B cell (primary cell): ENCODE measurements at regions not wholly inside any gene's neighbourhood (a gene's known extent, or its start where the extent isn't known, plus 50 kb on each side); places are given as distances from the start of the nearest gene placed in this dataset.

Source experiments
- ATAC-seq: fragments of 200-7000 bp; cut with Tn5 transposase; one replicate; pipeline ENCODE4 v1.10.0; 2021; ENCODE audit warnings: low read depth, mild to moderate bottlenecking, moderate number of reproducible peaks, moderate library complexity
- CTCF ChIA-PET: fragments of 350-600 bp; sonication (Branson Sonifier 250); formaldehyde crosslinking; loops from one replicate; lab custom pipeline; 2021; ENCODE audit warnings: antibody characterized with exemption, inconsistent platforms; lab: Charles Lee
- POLR2A ChIA-PET: fragments of 350-600 bp; sonication (Branson Sonifier 250); formaldehyde crosslinking; loops from one replicate; lab custom pipeline; 2021; ENCODE audit warnings: antibody characterized with exemption; lab: Charles Lee
- DNase-seq: peaks from one replicate; pipeline ENCODE4 v3.0.0; 2013
- H2AFZ ChIP-seq: 2 replicates; pipeline ENCODE4 v1.6.1; 2012; ENCODE audit warnings: mild to moderate bottlenecking, low read depth, low read length; ENCODE audit not compliant: insufficient read depth, poor library complexity, severe bottlenecking
- H3K27ac ChIP-seq, 2 donors: 1 replicate in 1 of 2; 2 replicates in 1 of 2; pipeline ENCODE4 v1.5.1; 2012 to 2013; ENCODE audit warnings: low read length in 2 of 2, mild to moderate bottlenecking in 2 of 2, moderate library complexity in 1 of 2
- H3K27me3 ChIP-seq, 4 experiments: fragments of 200-600 bp in 1 of 4; sonication (generic) in 1 of 4; replicated peaks in 1 of 4; 1 replicate in 2 of 4; 2 replicates in 2 of 4; pipeline versions ENCODE4 v1.6.1 to v1.7.0; 2013 to 2016; ENCODE audit warnings: low read length in 3 of 4, mild to moderate bottlenecking in 2 of 4, mixed read lengths in 1 of 4, moderate library complexity in 1 of 4; ENCODE audit not compliant: insufficient read depth in 4 of 4, control insufficient read depth in 3 of 4; ENCODE audit errors: control extremely low read depth in 1 of 4
- H3K36me3 ChIP-seq, 2 experiments: replicated peaks in 1 of 2; 1 replicate in 1 of 2; 2 replicates in 1 of 2; pipeline versions ENCODE4 v1.6.1 to v1.7.1; 2013; ENCODE audit warnings: low read length in 1 of 2; ENCODE audit not compliant: insufficient read depth in 2 of 2, control insufficient read depth in 1 of 2; ENCODE audit errors: control extremely low read depth in 1 of 2, extremely low read depth in 1 of 2
- H3K4me1 ChIP-seq, 2 donors: fragments of 200-600 bp in 1 of 2; sonication (generic) in 1 of 2; 1 replicate in 1 of 2; 2 replicates in 1 of 2; pipeline versions ENCODE4 v1.5.1 to v1.6.1; 2013 to 2017; ENCODE audit warnings: low read length in 2 of 2; ENCODE audit not compliant: control insufficient read depth in 2 of 2, insufficient read depth in 2 of 2
- H3K4me2 ChIP-seq: replicated peaks from 2 replicates; pipeline ENCODE3; 2012; ENCODE audit warnings: mild to moderate bottlenecking, low read depth, low read length; ENCODE audit not compliant: poor library complexity, severe bottlenecking
- H3K4me3 ChIP-seq, 5 experiments: fragments of 200-600 bp in 1 of 5; sonication (generic) in 1 of 5; 1 replicate in 3 of 5; 2 replicates in 2 of 5; pipeline versions ENCODE4 v1.5.1 to v1.7.0; 2011 to 2016; ENCODE audit warnings: low read length in 4 of 5, mild to moderate bottlenecking in 4 of 5, low read depth in 2 of 5, control low read depth in 1 of 5, moderate library complexity in 1 of 5; ENCODE audit not compliant: insufficient read depth in 1 of 5; ENCODE audit errors: control extremely low read depth in 1 of 5, extremely low read depth in 1 of 5
- H3K79me2 ChIP-seq: fragments of 200-600 bp; sonication (generic); one replicate; pipeline ENCODE4 v1.6.0; 2016; ENCODE audit warnings: low read length; ENCODE audit not compliant: control insufficient read depth, insufficient read depth
- H3K9ac ChIP-seq: fragments of 200-600 bp; sonication (generic); 2 replicates; pipeline ENCODE4 v1.6.1; 2017; ENCODE audit warnings: mild to moderate bottlenecking, low read length, moderate library complexity
- H3K9me3 ChIP-seq, 3 donors: one replicate each; pipeline versions ENCODE4 v1.6.1 to v1.7.1; 2013; ENCODE audit warnings: low read length in 2 of 3; ENCODE audit not compliant: control insufficient read depth in 2 of 3, insufficient read depth in 1 of 3; ENCODE audit errors: control extremely low read depth in 1 of 3
- H4K20me1 ChIP-seq: 2 replicates; pipeline ENCODE4 v1.6.0; 2012; ENCODE audit warnings: mild to moderate bottlenecking, low read length; ENCODE audit not compliant: insufficient read depth, control insufficient read depth, poor library complexity, severe bottlenecking
- H3K27ac Mint-ChIP-seq: one replicate; pipeline ENCODE4 v1.8.0; 2021; ENCODE audit warnings: mixed read lengths
- H3K27me3 Mint-ChIP-seq: one replicate; pipeline ENCODE4 v1.8.0; 2021; ENCODE audit warnings: mixed read lengths
- H3K4me1 Mint-ChIP-seq: one replicate; pipeline ENCODE4 v1.8.0; 2021; ENCODE audit warnings: mixed read lengths
- H3K4me3 Mint-ChIP-seq: one replicate; pipeline ENCODE4 v1.8.0; 2021; ENCODE audit warnings: mixed read lengths
- H3K9me3 Mint-ChIP-seq: one replicate; pipeline ENCODE4 v1.8.0; 2022; ENCODE audit warnings: mixed read lengths; ENCODE audit not compliant: insufficient read depth
- EZH2 ChIP-seq: IDR thresholded peaks from 2 replicates; pipeline ENCODE4 v1.6.1; 2012; ENCODE audit warnings: borderline replicate concordance, low read depth, mild to moderate bottlenecking, moderate library complexity, low read length; ENCODE audit not compliant: insufficient read depth, poor library complexity, severe bottlenecking
- WGBS: methylation state at CpG from one replicate; pipeline ENCODE4 v1.1.5; 2013; ENCODE audit warnings: missing lambda C conversion rate; ENCODE audit not compliant: insufficient coverage; 5-methylcytosine and 5-hydroxymethylcytosine counted together
- intact Hi-C: fragments of 100-400 bp; cut with micrococcal nuclease; formaldehyde crosslinking; loops from one replicate; pipeline ENCODE4 v1.10.0; 2022
- TF ChIP-seq, protein P1 (sequence below): fragments of 200-600 bp; IDR thresholded peaks from one replicate; pipeline ENCODE4 v1.8.0; 2022; ENCODE audit warnings: antibody characterized with exemption, mild to moderate bottlenecking

- Mint-ChIP-seq H3K27ac (no peak overlapping the region), H3K4me1 (no peaks in the 10 kb centered on the region), H3K27me3 (no peaks in the 10 kb centered on the region), H3K9me3 (no peaks in the 10 kb centered on the region), H3K4me3 (no peak overlapping the region)
- Histone ChIP-seq H3K79me2 (no peaks in the 10 kb centered on the region), H3K36me3 (no peaks in the 10 kb centered on the region), H3K27me3 (no peaks in the 10 kb centered on the region), H3K4me1 (no peaks in the 10 kb centered on the region), H3K4me2 (no peak overlapping the region), H2AFZ (no peak overlapping the region), H3K27ac (no peak overlapping the region), H3K9ac (no peak overlapping the region), H4K20me1 (no peaks in the 10 kb centered on the region), H3K9me3 (no peaks in the 10 kb centered on the region), H3K4me3 (no peak overlapping the region)
- TF ChIP-seq EZH2: no peak
- TF ChIP-seq, protein P1, sequence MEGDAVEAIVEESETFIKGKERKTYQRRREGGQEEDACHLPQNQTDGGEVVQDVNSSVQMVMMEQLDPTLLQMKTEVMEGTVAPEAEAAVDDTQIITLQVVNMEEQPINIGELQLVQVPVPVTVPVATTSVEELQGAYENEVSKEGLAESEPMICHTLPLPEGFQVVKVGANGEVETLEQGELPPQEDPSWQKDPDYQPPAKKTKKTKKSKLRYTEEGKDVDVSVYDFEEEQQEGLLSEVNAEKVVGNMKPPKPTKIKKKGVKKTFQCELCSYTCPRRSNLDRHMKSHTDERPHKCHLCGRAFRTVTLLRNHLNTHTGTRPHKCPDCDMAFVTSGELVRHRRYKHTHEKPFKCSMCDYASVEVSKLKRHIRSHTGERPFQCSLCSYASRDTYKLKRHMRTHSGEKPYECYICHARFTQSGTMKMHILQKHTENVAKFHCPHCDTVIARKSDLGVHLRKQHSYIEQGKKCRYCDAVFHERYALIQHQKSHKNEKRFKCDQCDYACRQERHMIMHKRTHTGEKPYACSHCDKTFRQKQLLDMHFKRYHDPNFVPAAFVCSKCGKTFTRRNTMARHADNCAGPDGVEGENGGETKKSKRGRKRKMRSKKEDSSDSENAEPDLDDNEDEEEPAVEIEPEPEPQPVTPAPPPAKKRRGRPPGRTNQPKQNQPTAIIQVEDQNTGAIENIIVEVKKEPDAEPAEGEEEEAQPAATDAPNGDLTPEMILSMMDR: no peak
- ChIA-PET CTCF (no interaction called here), POLR2A (no interaction called here)
- ATAC-seq: no peak
- WGBS: 100% methylated on average over 2 of the region's 7 CpGs
- intact Hi-C loops: no loop called here
- no peak for DNase-seq
These were observed 186.2 kb downstream of the CWF19L2 start for GRCh38 chr11:107271425-107271824.

- H3K9me3 Mint-ChIP-seq: no peaks in the 10 kb centered on the region
- Histone ChIP-seq H3K27ac (no peak overlapping the region), H3K4me3 (no peak overlapping the region), H3K9me3 (no peaks in the 10 kb centered on the region), H3K36me3 (no peaks in the 10 kb centered on the region), H3K4me1 (no peaks in the 10 kb centered on the region), H4K20me1 (no peaks in the 10 kb centered on the region), H3K4me2 (no peak overlapping the region), H2AFZ (no peak overlapping the region), H3K79me2 (no peaks in the 10 kb centered on the region), H3K9ac (no peak overlapping the region), H3K27me3 (no peaks in the 10 kb centered on the region)
- H3K27me3 Mint-ChIP-seq: no peaks in the 10 kb centered on the region
- TF ChIP-seq EZH2: no peak
- TF ChIP-seq, protein P1: no peak
- ATAC-seq (no peak), DNase-seq (no peak)
- WGBS: 92% methylated on average over 2 of the region's 3 CpGs
- no peak overlapping the region for H3K27ac Mint-ChIP-seq
- H3K4me1 Mint-ChIP-seq: no peaks in the 10 kb centered on the region
- CTCF ChIA-PET: no interaction called here
- intact Hi-C loops: no loop called here
- POLR2A ChIA-PET: no interaction called here
- no peak overlapping the region for H3K4me3 Mint-ChIP-seq
These were observed 188.6 kb downstream of the CWF19L2 start for GRCh38 chr11:107268977-107269376.
